ENCODE measurements at regions not wholly inside any gene's neighbourhood (a gene's known extent, or its start where the extent isn't known, plus 50 kb on each side); places are given as distances from the start of the nearest gene placed in this dataset.

- Histone ChIP-seq H3K27ac (no peak overlapping the region), H3K9me3 (no peaks in the 10 kb centered on the region), H3K27me3 (no peaks in the 10 kb centered on the region), H3K36me3 (no peaks in the 10 kb centered on the region), H3K4me1 (peaks cover 7 to 8% of the 10 kb centered on the region in 2 donors), H3K4me3 (replicated peaks in 1 of 3) (no peak overlapping the region)
- intact Hi-C loops (cut with DNase I) = no loop called here
- peak in 1 of 2 donors; percentile 42 for DNase-seq
- TF ChIP-seq CTCF (IDR thresholded peaks at IDR 0.05) (no peak), POLR2A (IDR thresholded peaks at IDR 0.05) (no peak)
- WGBS, 2 donors = 89 to 94% methylated on average over 1 of the region's 1 CpG
These were observed 137.9 kb downstream of the QRSL1 start for GRCh38 chr6:106767271-106767670.

DNA sequence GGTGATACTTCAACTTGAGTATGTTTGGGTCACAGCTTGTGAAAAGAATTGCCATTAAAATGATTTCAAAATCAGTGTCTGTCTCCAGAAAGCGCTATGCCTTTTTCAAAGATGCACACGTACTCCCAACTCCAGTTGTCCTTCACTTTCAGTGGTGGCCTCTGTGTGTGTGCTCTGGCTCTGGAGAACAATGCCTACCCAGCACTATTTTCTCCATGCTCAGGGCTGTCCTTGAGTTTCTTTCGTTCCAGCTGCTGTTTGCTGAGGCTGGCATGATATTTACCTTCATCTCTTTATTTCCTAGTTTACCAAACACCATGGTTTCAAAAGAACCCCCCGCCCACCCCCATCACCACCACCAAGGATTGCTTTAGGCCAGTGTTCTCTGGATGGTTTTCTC lies 136.8 kb downstream of the QRSL1 start:
- Histone ChIP-seq H3K36me3 (no peaks in the 10 kb centered on the region), H3K27ac (no peak overlapping the region), H3K4me1 (peaks cover 7 to 8% of the 10 kb centered on the region in 2 donors), H3K4me3 (replicated peaks in 1 of 3) (no peak overlapping the region), H3K9me3 (no peaks in the 10 kb centered on the region), H3K27me3 (no peaks in the 10 kb centered on the region)
- DNase-seq = no peak
- no peak for TF ChIP-seq POLR2A (IDR thresholded peaks at IDR 0.05)
- no peak for TF ChIP-seq CTCF (IDR thresholded peaks at IDR 0.05)
- 91 to 94% methylated on average over 4 of the region's 4 CpGs for WGBS, 2 donors
- intact Hi-C loops (cut with DNase I) = no loop called here

- WGBS, 2 donors = 67 to 86% methylated on average over 2 of the region's 2 CpGs
- TF ChIP-seq POLR2A (IDR thresholded peaks at IDR 0.05) = no peak
- no peaks in the 10 kb centered on the region for H3K9me3 ChIP-seq
- no peak for DNase-seq
- H3K27me3 ChIP-seq = no peaks in the 10 kb centered on the region
- no peak overlapping the region for H3K4me3 ChIP-seq (replicated peaks in 1 of 3)
- peaks cover 7 to 8% of the 10 kb centered on the region in 2 donors for H3K4me1 ChIP-seq
- H3K36me3 ChIP-seq = no peaks in the 10 kb centered on the region
- H3K27ac ChIP-seq = no peak overlapping the region
- intact Hi-C loops (cut with DNase I) = no loop called here
These were observed 136.1 kb downstream of the QRSL1 start for GRCh38 chr6:106765496-106765895.

DNA sequence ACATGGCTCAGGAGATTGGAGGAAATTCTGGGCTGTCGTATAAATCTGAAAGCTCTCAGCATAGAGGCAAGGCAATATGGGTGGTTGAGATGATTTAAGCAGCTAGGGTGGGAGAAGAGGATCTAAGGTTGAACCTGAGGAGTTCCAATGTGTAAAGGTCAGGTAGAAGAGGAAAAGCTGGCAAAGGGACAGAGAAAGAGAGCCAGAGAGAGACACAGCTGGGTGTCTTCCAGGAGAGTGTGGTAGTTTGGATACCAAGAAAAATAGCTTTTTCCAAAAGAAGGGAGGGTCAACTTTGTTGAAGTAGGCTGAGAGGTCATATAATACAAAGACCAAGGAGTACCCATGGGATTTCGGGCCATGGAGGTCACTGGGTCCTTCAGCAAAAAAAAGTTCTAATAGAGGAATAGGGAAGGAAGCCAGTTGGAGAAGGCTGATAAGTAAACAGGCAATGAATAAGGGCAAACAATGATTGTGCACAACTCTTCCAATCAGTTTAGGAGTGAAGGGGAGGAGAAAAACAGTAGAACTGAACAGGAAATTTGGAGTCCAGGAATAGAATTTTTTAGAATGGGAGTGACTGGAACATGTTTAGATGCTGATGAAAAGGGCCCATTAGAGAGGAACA lies 135.1 kb downstream of the QRSL1 start:
- WGBS, 2 donors = 74 to 95% methylated on average over 2 of the region's 2 CpGs

GRCh38 chr6:106763361-106763760 lies 134.0 kb downstream of the QRSL1 start:
- H3K27ac ChIP-seq = no peak overlapping the region
- intact Hi-C loops (cut with DNase I) = no loop called here
- H3K27me3 ChIP-seq = no peaks in the 10 kb centered on the region
- no peak overlapping the region for H3K4me3 ChIP-seq (replicated peaks in 1 of 3)
- no peaks in the 10 kb centered on the region for H3K9me3 ChIP-seq
- no peaks in the 10 kb centered on the region for H3K36me3 ChIP-seq
- no peak for DNase-seq
- no peak for TF ChIP-seq CTCF (IDR thresholded peaks at IDR 0.05)
- TF ChIP-seq POLR2A (IDR thresholded peaks at IDR 0.05) = no peak
- peaks cover 7 to 8% of the 10 kb centered on the region in 2 donors for H3K4me1 ChIP-seq

More for the DNA sequence above, 135.1 kb downstream of the QRSL1 start:
- intact Hi-C loops (cut with DNase I) = no loop called here
- H3K9me3 ChIP-seq = no peaks in the 10 kb centered on the region
- no peaks in the 10 kb centered on the region for H3K27me3 ChIP-seq
- H3K27ac ChIP-seq = peak overlapping the region in 1 of 3 donors; percentile 6
- H3K4me3 ChIP-seq (replicated peaks in 1 of 3) = no peak overlapping the region
- peaks cover 7 to 8% of the 10 kb centered on the region in 2 donors for H3K4me1 ChIP-seq
- no peak for DNase-seq
- H3K36me3 ChIP-seq = no peaks in the 10 kb centered on the region
- TF ChIP-seq POLR2A (IDR thresholded peaks at IDR 0.05) = no peak
- TF ChIP-seq CTCF (IDR thresholded peaks at IDR 0.05) = no peak

Data from thyroid gland (tissue), 4 donors.